ENCODE measurements at regions not wholly inside any gene's neighbourhood (a gene's known extent, or its start where the extent isn't known, plus 50 kb on each side); places are given as distances from the start of the nearest gene placed in this dataset.
"Not testable (repeated sequence)": the region's sequence is repeated elsewhere in the genome, so short reads cannot be mapped to it uniquely, and the experiment has no call there.

DNA sequence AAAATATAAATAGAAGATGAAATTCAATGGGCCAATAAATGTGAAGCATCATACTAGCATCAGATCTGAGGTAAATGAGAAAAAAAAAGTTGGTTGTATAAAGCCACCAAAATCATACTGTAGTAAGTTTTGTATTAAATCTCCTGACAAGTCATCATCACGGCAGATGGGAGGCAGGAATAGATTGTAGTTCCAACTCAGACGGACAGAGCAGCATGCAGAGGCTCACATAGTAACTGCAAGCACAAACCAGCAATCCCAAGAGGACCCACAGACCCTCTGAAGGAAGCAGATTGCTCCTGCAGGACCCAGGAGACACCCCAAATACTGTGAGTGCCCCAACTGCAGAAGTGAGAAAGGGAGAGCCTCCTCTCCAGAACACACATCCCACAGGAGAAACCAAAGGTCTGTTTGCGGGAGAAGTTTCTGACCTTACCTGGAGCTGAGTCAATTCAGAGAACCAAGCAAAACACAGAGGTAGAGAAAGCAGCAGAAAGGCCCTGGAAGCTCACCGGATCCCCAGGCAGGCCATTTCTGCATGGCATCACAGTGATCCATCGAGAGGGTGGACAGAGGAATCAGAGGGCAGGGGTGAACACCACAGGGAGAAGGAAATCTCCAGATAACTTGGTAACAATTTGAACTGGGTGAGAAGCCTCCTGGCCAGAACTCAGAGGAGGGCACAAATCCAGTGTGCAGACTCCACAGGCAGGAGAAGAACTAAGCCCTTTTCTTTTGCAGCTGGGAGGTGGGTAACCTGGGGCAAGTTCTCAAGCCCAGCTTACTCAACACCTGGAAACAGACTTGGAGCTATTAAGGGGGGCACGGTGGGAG lies 141.6 kb upstream of the ARHGEF26 start:
- intact Hi-C loops (cut with micrococcal nuclease; ENCODE audit: unreplicated experiment): no loop called here
- Histone ChIP-seq H3K4me3 (ENCODE audit: low read depth, low read length, poor library complexity, severe bottlenecking) (no peak overlapping the region), H3K9me3 (ENCODE audit: low read depth, low read length, poor library complexity, severe bottlenecking) (no peaks in the 10 kb centered on the region), H3K4me1 (ENCODE audit: insufficient read depth, low read length, poor library complexity, severe bottlenecking) (peaks cover 8% of the 10 kb centered on the region), H3K27me3 (replicated peaks; ENCODE audit: insufficient read depth, low read depth, low read length, poor library complexity) (no peaks in the 10 kb centered on the region), H3K27ac (ENCODE audit: low read depth, low read length, poor library complexity, severe bottlenecking) (no peak overlapping the region), H3K36me3 (ENCODE audit: insufficient read depth, low read length, poor library complexity, severe bottlenecking) (no peaks in the 10 kb centered on the region)
- TF ChIP-seq, protein P1, sequence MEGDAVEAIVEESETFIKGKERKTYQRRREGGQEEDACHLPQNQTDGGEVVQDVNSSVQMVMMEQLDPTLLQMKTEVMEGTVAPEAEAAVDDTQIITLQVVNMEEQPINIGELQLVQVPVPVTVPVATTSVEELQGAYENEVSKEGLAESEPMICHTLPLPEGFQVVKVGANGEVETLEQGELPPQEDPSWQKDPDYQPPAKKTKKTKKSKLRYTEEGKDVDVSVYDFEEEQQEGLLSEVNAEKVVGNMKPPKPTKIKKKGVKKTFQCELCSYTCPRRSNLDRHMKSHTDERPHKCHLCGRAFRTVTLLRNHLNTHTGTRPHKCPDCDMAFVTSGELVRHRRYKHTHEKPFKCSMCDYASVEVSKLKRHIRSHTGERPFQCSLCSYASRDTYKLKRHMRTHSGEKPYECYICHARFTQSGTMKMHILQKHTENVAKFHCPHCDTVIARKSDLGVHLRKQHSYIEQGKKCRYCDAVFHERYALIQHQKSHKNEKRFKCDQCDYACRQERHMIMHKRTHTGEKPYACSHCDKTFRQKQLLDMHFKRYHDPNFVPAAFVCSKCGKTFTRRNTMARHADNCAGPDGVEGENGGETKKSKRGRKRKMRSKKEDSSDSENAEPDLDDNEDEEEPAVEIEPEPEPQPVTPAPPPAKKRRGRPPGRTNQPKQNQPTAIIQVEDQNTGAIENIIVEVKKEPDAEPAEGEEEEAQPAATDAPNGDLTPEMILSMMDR (conservative IDR thresholded peaks at IDR 0.05; ENCODE audit: low read depth, low read length): no peak
- no peak for TF ChIP-seq EZH2 (IDR thresholded peaks at IDR 0.05; ENCODE audit: borderline replicate concordance, low read depth, low read length, poor library complexity, severe bottlenecking)
- ChIA-PET POLR2A (ENCODE audit: low non-redundant PET) (no interaction called here), CTCF (no interaction called here)
- DNase-seq (ENCODE audit: low spot score): no peak
- BruUV-seq (replicated peaks): no TSS peak

DNA sequence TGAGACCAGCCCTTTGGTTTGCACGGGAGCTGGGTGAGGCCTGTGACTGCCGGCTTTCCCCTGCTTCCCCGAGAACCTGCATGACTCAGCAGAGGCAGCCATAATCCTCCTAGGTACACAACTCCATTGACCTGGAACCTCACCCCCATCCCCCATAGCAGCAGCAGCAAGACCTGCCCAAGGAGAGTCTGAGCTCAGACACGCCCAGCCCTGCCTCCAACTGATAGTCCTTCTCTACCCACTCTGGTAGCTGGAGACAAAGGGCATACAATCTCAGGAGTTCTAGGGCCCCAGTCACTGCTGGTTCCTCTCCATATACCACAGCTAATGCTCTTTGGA lies 141.0 kb upstream of the ARHGEF26 start:
- intact Hi-C loops (cut with micrococcal nuclease; ENCODE audit: unreplicated experiment): no loop called here
- no TSS peak for BruUV-seq (replicated peaks)
- H3K4me3 ChIP-seq (ENCODE audit: low read depth, low read length, poor library complexity, severe bottlenecking): no peak overlapping the region
- POLR2A ChIA-PET (ENCODE audit: low non-redundant PET): no interaction called here
- CTCF ChIA-PET: no interaction called here
- peaks cover 8% of the 10 kb centered on the region for H3K4me1 ChIP-seq (ENCODE audit: insufficient read depth, low read length, poor library complexity, severe bottlenecking)
- no peaks in the 10 kb centered on the region for H3K36me3 ChIP-seq (ENCODE audit: insufficient read depth, low read length, poor library complexity, severe bottlenecking)
- H3K27me3 ChIP-seq (replicated peaks; ENCODE audit: insufficient read depth, low read depth, low read length, poor library complexity): no peaks in the 10 kb centered on the region
- no peaks in the 10 kb centered on the region for H3K9me3 ChIP-seq (ENCODE audit: low read depth, low read length, poor library complexity, severe bottlenecking)
- H3K27ac ChIP-seq (ENCODE audit: low read depth, low read length, poor library complexity, severe bottlenecking): no peak overlapping the region
- TF ChIP-seq EZH2 (IDR thresholded peaks at IDR 0.05; ENCODE audit: borderline replicate concordance, low read depth, low read length, poor library complexity, severe bottlenecking): no peak
- TF ChIP-seq, protein P1 (conservative IDR thresholded peaks at IDR 0.05; ENCODE audit: low read depth, low read length): no peak
- DNase-seq (ENCODE audit: low spot score): no peak

DNA sequence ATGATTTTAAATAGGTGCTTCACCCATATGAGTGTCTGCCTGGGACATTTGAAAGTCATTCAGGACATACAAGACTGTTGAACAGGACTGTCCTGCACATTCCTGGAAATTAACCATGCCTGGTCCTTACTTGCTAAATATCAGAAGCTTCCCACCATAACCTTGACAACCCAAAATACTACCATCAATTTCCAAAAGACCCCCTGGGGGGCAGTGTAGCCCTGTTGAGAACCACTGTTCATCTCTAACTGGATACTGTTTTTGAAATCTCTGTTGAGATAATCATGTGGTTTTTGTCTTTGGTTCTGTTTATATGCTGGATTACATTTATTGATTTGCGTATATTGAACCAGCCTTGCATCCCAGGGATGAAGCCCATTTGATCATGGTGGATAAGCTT lies 123.8 kb upstream of the ARHGEF26 start:
- intact Hi-C loops (cut with micrococcal nuclease; ENCODE audit: unreplicated experiment): loop anchor here (1.0 kb wide), 1 partner anchor 256 kb away; no protein-coding TSS in a partner anchor
- H3K4me3 ChIP-seq (ENCODE audit: low read depth, low read length, poor library complexity, severe bottlenecking); H3K36me3 ChIP-seq (ENCODE audit: insufficient read depth, low read length, poor library complexity, severe bottlenecking); BruUV-seq (replicated peaks); H3K27me3 ChIP-seq (replicated peaks; ENCODE audit: insufficient read depth, low read depth, low read length, poor library complexity); POLR2A ChIA-PET (ENCODE audit: low non-redundant PET); H3K27ac ChIP-seq (ENCODE audit: low read depth, low read length, poor library complexity, severe bottlenecking); H3K4me1 ChIP-seq (ENCODE audit: insufficient read depth, low read length, poor library complexity, severe bottlenecking); H3K9me3 ChIP-seq (ENCODE audit: low read depth, low read length, poor library complexity, severe bottlenecking): not testable (repeated sequence)
- CTCF ChIA-PET: interaction anchor here (1.0 kb wide), 1 partner anchor 256 kb away, joined by 3 read pairs; no protein-coding TSS in a partner anchor
- peak; percentile 62 for DNase-seq (ENCODE audit: low spot score)
- TF ChIP-seq, protein P1 (conservative IDR thresholded peaks at IDR 0.05; ENCODE audit: low read depth, low read length): peak; percentile 55
